Esophagus squamous epithelium (tissue), 4 donors: ENCODE measurements at regions not wholly inside any gene's neighbourhood (a gene's known extent, or its start where the extent isn't known, plus 50 kb on each side); places are given as distances from the start of the nearest gene placed in this dataset.

Source experiments
- POLR2A ChIP-seq, 4 donors: fragments of 450-650 bp; IDR thresholded peaks; one replicate each; pipeline ENCODE4 v1.6.1; 2017; ENCODE audit warnings: antibody characterized with exemption in 4 of 4, mild to moderate bottlenecking in 4 of 4, moderate library complexity in 3 of 4
- TF ChIP-seq, protein P1 (sequence below), 6 experiments: fragments of 450-650 bp in 4 of 6; fragments of 200-600 bp in 2 of 6; sonication (generic) in 2 of 6; IDR thresholded peaks; one replicate each; pipeline ENCODE4 v1.5.1; 2016 to 2019; ENCODE audit warnings: antibody characterized with exemption in 6 of 6, mild to moderate bottlenecking in 4 of 6, moderate library complexity in 4 of 6

DNA sequence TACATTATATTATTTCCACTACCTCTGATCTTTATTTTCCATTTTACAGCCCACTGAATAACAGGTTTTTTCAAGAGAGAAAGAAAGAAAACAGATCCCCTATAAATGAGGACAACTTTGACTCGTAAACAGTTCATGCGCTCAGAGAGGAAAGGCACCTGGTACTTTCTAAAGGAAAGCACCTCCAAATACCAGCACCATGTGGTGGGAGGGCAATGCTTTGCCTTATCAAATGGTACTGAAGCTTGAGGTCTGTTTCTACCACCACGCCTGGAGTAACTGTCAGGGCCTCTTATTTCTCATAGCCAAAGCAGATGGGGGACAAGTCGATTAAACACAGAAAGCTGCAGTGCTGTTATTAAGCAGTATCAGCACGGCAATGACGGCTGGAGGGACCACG is 510.3 kb upstream of the ZFHX3 start:
- TF ChIP-seq, protein P1, sequence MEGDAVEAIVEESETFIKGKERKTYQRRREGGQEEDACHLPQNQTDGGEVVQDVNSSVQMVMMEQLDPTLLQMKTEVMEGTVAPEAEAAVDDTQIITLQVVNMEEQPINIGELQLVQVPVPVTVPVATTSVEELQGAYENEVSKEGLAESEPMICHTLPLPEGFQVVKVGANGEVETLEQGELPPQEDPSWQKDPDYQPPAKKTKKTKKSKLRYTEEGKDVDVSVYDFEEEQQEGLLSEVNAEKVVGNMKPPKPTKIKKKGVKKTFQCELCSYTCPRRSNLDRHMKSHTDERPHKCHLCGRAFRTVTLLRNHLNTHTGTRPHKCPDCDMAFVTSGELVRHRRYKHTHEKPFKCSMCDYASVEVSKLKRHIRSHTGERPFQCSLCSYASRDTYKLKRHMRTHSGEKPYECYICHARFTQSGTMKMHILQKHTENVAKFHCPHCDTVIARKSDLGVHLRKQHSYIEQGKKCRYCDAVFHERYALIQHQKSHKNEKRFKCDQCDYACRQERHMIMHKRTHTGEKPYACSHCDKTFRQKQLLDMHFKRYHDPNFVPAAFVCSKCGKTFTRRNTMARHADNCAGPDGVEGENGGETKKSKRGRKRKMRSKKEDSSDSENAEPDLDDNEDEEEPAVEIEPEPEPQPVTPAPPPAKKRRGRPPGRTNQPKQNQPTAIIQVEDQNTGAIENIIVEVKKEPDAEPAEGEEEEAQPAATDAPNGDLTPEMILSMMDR (IDR thresholded peaks at IDR 0.05) = no peak
- TF ChIP-seq POLR2A (IDR thresholded peaks at IDR 0.05) = no peak
